ENCODE measurements at regions not wholly inside any gene's neighbourhood (a gene's known extent, or its start where the extent isn't known, plus 50 kb on each side); places are given as distances from the start of the nearest gene placed in this dataset.

GRCh38 chr19:32146664-32147063 is 198.7 kb upstream of the ZNF507 start:
- DNase-seq: no peak

- no peak for DNase-seq
These were observed 194.8 kb upstream of the ZNF507 start for GRCh38 chr19:32150605-32151004.

- no peak for DNase-seq
These were observed 191.0 kb upstream of the ZNF507 start for GRCh38 chr19:32154418-32154817.

GRCh38 chr19:32164384-32164992 is 180.9 kb upstream of the ZNF507 start:
- no peak for DNase-seq

GRCh38 chr19:32165141-32165540 is 180.3 kb upstream of the ZNF507 start:
- DNase-seq: no peak

DNA sequence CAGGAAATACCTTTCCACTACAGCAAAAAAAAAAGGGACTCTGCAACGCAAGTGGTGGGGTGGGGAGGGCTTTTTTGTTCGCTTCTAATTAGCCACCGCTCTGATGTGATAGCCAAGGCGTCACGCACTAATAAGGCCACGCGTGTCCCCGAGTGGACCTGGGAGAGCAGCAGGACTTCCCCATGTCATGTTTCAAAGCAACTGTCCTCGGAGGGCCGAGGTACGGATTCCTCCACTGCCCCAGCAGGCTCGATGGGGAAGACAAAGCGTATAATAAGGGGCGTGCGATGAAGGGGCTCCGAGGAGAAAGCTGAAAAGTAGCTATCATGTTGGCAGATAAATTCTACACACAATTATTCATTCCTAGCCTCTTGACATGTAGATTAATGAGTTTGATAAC is 179.7 kb upstream of the ZNF507 start:
- no peak for DNase-seq

DNA sequence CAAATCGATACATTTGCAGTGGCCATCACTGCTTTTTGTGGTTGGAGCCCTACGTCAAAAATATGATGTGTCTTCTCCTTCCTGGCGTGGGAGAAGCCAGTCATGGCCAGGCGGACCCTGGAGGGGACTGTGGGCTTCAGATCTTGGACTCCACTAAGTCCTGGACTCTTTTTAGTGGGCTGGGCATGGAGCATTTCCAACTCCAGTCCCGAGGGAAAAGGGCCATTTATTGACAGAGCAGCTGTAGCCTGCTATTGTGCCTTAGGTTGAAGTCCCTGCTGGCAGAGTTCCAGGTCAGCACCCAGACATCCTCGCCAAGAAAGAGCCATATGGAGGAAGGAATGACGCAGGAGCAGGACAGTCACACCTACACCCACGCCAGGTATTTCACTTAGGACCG is 179.2 kb upstream of the ZNF507 start:
- no peak for DNase-seq

- DNase-seq: no peak
These were observed 177.3 kb upstream of the ZNF507 start for GRCh38 chr19:32168111-32168510.

- no peak for DNase-seq
These were observed 176.8 kb upstream of the ZNF507 start for GRCh38 chr19:32168606-32169005.

- DNase-seq: no peak
These were observed 173.7 kb upstream of the ZNF507 start for GRCh38 chr19:32171719-32172151.

- DNase-seq: no peak
These were observed 172.7 kb upstream of the ZNF507 start for GRCh38 chr19:32172566-32173160.

- DNase-seq: no peak
These were observed 171.6 kb upstream of the ZNF507 start for GRCh38 chr19:32173836-32174235.

- no peak for DNase-seq
These were observed 170.9 kb upstream of the ZNF507 start for GRCh38 chr19:32174386-32175113.

GRCh38 chr19:32176591-32176990 is 168.8 kb upstream of the ZNF507 start:
- DNase-seq: no peak

DNA sequence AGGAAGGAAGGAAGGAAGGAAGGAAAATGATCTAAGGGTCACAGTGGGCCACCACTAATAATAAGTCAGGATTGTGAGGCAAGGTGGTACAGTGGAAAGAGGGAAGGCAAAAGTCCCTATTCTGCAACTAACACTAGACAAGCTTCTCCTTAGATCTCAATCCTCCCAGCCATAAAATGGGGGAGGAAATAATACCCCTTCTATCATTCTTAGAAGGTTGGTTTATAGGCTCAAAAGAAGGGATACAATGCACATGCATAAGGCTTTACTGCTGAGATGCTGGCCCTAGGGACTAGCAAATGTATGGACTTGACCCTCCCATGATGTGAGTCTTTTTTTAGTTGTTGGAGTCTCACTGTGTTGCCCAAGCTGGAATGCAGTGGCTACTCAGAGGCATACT is 167.7 kb upstream of the ZNF507 start:
- no peak for DNase-seq

DNA sequence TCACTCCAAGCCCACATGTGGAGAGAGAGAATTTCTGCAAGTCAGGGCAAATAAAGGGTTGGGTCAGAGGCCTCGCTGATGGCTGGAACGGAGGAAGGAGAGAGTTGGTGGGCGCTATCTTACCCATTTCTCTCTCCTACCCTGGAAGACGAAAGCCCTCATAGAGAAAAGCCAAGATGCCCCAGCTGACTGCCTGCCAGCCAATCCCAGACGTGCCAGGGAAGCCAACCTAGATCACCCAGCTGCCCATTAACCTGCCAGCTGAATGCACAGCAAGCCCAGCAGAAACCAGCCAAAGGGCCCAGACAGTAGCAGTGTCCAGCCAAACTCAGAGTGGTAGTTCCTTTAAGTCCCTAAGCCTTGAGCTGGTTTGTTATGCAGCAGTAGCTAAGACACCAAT is 167.0 kb upstream of the ZNF507 start:
- no peak for DNase-seq

DNA sequence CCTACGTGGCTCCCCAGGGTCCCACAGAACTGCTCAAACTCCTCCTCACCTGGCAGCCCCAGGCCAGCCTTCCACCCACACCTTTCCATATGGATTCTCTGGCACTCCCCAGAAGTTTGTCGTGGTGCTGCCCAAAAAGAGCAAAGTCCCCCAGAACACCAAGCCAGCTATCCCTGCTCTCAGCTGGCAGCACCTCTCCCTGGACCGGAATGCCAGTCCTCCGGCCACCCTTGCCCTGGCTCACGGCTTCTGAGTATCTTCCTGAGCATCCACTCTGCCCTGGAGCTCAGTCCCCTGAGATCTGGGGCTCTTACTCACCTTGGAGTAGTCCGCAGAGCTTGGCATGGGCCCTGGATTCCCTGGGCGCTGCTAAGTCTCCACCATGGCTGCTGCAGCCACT is 166.5 kb upstream of the ZNF507 start:
- no peak for DNase-seq

DNA sequence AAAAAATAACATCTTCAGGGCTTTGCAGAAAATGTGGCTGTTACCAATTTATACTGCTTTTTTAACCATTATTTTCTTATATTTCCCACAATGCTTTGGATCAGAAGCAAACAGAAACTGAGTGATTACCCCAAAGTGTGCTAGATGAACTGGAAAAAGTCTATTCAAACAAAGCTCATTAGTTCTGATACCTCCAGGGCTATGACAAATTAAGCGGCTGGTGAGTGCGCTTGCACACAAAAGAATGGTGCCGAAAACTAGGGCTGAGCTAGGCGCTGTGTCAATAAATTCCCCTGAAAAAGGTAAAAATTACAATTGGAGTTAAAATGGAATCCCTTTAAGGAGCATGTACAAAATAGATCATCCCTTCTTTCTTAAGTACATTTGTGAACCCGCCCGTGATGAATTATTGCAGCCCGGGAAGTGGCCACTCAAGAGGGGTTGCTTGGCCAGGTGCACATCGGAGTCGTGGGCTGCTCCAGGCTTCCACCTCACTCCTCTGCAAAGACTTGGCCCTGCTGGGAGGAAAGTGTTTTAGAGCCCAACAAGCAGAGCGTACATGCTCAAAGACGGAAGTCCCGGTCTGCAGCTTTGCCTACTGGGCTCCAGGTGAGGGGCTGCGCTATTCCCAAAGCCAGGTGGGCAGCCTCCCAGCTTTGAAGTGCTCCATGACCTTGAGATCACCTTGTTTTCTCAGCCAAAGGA is 164.0 kb upstream of the ZNF507 start:
- no peak for DNase-seq

GRCh38 chr19:32186542-32187330 is 158.7 kb upstream of the ZNF507 start:
- DNase-seq: no peak

GRCh38 chr19:32188921-32189320 is 156.5 kb upstream of the ZNF507 start:
- no peak for DNase-seq

- DNase-seq: no peak
These were observed 155.3 kb upstream of the ZNF507 start for GRCh38 chr19:32189956-32190706.

DNA sequence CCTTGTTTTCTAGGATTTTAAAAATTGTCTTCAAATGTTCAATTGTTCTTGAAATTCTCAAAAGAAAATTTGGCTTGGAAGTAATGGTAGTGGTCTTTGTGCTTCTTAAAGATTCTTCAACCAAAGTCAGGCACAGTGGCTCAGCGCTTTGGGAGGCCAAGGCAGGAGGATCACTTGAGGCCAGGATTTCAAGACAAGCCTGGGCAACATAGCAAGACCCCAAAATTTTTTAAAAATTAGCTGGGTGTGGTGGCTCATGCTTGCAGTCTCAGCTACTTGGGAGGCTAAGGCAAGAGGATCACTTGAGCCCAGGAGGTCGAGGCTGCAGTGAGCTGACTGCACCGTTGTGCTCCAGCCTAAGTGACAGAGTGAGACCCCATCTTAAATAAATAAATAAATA is 153.5 kb upstream of the ZNF507 start:
- DNase-seq: no peak

Data from activated CD4-positive, alpha-beta T cell treated with anti-CD3 and anti-CD28 coated beads, Interleukin-2, amount 50 U/mL, for 1 hour (primary cell).